Heart right ventricle (tissue), 16 donors: ENCODE measurements at regions not wholly inside any gene's neighbourhood (a gene's known extent, or its start where the extent isn't known, plus 50 kb on each side); places are given as distances from the start of the nearest gene placed in this dataset.

ENCODE experiments used
- ATAC-seq, 8 donors: fragments of 200-7000 bp; cut with Tn5 transposase; one replicate each; pipeline ENCODE4 v1.9.1; 2020; ENCODE audit warnings: mild to moderate bottlenecking in 8 of 8, moderate library complexity in 8 of 8, moderate number of reproducible peaks in 1 of 8
- DNase-seq, 2 donors: peaks; one replicate each; pipeline ENCODE4 v3.0.0-alpha.2; 2020
- H3K27ac ChIP-seq, 10 donors: fragments of 200-600 bp; sonication (generic) in 2 of 10; one replicate each; pipeline versions ENCODE4 v1.5.0 to v1.8.0; 2020 to 2022; ENCODE audit warnings: mild to moderate bottlenecking in 3 of 10
- H3K27me3 ChIP-seq, 7 donors: fragments of 200-600 bp; one replicate each; pipeline ENCODE4 v1.8.0; 2021 to 2022; ENCODE audit warnings: mild to moderate bottlenecking in 2 of 7
- H3K36me3 ChIP-seq, 9 donors: fragments of 200-600 bp; sonication (generic) in 1 of 9; one replicate each; pipeline versions ENCODE4 v1.5.0 to v1.8.0; 2020 to 2022; ENCODE audit warnings: mild to moderate bottlenecking in 2 of 9
- H3K4me1 ChIP-seq, 9 donors: fragments of 200-600 bp; sonication (generic) in 1 of 9; one replicate each; pipeline versions ENCODE4 v1.5.0 to v1.8.0; 2020 to 2022; ENCODE audit warnings: mild to moderate bottlenecking in 4 of 9
- H3K4me3 ChIP-seq, 10 donors: fragments of 200-600 bp; sonication (generic) in 2 of 10; one replicate each; pipeline versions ENCODE4 v1.5.0 to v1.8.0; 2020 to 2022; ENCODE audit warnings: mild to moderate bottlenecking in 7 of 10, moderate library complexity in 2 of 10
- H3K9me3 ChIP-seq, 11 donors: fragments of 200-600 bp in 10 of 11; sonication (generic) in 2 of 11; one replicate each; pipeline versions ENCODE4 v1.5.0 to v1.8.0; 2013 to 2022; ENCODE audit warnings: mild to moderate bottlenecking in 2 of 11, control low read depth in 1 of 11, moderate library complexity in 1 of 11
- WGBS, 2 donors: extraction: QIAGEN DNeasy Blood & Tissue Kit; methylation state at CpG; one replicate each; pipeline ENCODE4 v1.1.7; 2013; ENCODE audit warnings: inconsistent platforms in 1 of 2; 5-methylcytosine and 5-hydroxymethylcytosine counted together
- intact Hi-C, 10 donors: fragments of 100-400 bp; cut with DNase I; formaldehyde crosslinking; loops; one replicate each; pipeline versions ENCODE4 v1.11.1 to v1.14.2; 2022
- TF ChIP-seq, protein P1 (sequence below), 9 donors: fragments of 200-600 bp; sonication (generic) in 2 of 9; IDR thresholded peaks; one replicate each; pipeline versions ENCODE4 v1.5.0 to v1.8.0; 2021 to 2022; ENCODE audit warnings: antibody characterized with exemption in 9 of 9, mild to moderate bottlenecking in 5 of 9, moderate library complexity in 1 of 9
- donor health status: Arrhythmogenic right ventricular cardiomyopathy.
- donor health status: ischemic (EF 13 %, LVEDD 7.1; RV severe dilation, severe dysfunction).
- donor health status: healthy with polysubstance abuse.
- donor health status: DM: no; HTN: yes; CAD: no.
- donor health status: DM: no; HTN: no; CAD: no.
- donor health status: ischemic (EF 25% LVEDD 6.9; RV normal size, moderate dysfunction).
- donor health status: ischemic (EF 25% LVEDD 5.7; RV mildly dilated, moderate dysfunction).
- donor health status: healthy.
- donor health status: DM: yes; HTN: yes; CAD: no.
- donor health status: Ischemic cardiomyopathy.
- donor health status: ischemic (EF 35%, LVEDD 5.7; RV mildly dilated, moderate dysfunction).
- donor health status: nonischemic (EF 11% LVEDD 7.7; RV severe dilation, severe dysfunction).
- donor health status: DM: yes; HTN: yes; CAD: no.
- donor health status: PGD.
- donor health status: ischemic (EF 29% LVEDD 5.4; RV normal size, mild dysfunction).
- donor health status: nonischemic (EF 23%, LVEDD 6.1; RV moderate dilation, normal function).

DNA sequence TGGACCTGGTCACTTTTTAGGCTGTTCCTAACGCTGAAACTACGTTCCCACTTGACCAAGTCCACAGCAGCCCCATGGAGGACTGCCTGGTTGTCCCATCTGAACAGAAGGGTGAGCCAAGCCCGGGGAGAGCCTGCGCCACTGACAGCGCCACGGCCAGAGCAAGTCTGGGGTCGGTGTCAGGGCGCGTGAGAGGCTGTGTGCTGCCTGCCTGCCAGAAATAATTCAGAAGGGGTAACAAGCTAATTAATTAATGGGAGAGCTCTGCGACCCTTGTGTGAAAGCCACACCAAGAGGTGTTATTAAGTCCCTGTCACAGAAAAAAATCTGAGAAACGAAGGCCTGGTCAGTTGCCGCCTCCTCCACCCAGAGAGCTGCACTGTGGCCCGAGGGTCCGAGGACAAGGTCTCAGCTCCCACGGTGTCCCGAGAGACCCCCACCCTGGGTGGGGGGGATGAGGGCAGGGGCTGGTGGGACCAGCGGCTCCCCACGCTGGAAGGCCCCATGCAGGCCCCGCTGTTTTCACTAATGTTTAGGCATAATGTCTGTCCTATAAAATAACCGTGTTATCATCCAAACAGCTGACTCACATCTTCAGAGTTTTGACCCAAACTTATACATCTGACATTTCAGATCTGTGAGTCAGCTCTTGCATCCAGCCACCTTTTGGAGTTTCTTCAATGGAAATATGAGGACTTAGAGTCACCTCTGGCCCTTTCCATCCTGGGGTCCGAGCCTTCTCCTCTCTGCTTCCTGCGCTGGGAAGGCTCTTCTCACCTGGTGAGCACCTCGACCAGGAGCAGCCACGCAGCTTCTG is 58.5 kb downstream of the DLL1 start:
- no peak for ATAC-seq
- WGBS, 2 donors: 89 to 92% methylated on average over 24 of the region's 24 CpGs
- TF ChIP-seq, protein P1, sequence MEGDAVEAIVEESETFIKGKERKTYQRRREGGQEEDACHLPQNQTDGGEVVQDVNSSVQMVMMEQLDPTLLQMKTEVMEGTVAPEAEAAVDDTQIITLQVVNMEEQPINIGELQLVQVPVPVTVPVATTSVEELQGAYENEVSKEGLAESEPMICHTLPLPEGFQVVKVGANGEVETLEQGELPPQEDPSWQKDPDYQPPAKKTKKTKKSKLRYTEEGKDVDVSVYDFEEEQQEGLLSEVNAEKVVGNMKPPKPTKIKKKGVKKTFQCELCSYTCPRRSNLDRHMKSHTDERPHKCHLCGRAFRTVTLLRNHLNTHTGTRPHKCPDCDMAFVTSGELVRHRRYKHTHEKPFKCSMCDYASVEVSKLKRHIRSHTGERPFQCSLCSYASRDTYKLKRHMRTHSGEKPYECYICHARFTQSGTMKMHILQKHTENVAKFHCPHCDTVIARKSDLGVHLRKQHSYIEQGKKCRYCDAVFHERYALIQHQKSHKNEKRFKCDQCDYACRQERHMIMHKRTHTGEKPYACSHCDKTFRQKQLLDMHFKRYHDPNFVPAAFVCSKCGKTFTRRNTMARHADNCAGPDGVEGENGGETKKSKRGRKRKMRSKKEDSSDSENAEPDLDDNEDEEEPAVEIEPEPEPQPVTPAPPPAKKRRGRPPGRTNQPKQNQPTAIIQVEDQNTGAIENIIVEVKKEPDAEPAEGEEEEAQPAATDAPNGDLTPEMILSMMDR (IDR thresholded peaks at IDR 0.05): no peak
- Histone ChIP-seq H3K9me3 (no peaks in the 10 kb centered on the region), H3K27ac (no peak overlapping the region), H3K4me1 (peaks cover 0 to 13% (median 5%) of the 10 kb centered on the region in 9 donors), H3K4me3 (no peak overlapping the region), H3K36me3 (no peaks in the 10 kb centered on the region), H3K27me3 (no peaks in the 10 kb centered on the region)
- DNase-seq: no peak
- intact Hi-C loops: no loop called here

DNA sequence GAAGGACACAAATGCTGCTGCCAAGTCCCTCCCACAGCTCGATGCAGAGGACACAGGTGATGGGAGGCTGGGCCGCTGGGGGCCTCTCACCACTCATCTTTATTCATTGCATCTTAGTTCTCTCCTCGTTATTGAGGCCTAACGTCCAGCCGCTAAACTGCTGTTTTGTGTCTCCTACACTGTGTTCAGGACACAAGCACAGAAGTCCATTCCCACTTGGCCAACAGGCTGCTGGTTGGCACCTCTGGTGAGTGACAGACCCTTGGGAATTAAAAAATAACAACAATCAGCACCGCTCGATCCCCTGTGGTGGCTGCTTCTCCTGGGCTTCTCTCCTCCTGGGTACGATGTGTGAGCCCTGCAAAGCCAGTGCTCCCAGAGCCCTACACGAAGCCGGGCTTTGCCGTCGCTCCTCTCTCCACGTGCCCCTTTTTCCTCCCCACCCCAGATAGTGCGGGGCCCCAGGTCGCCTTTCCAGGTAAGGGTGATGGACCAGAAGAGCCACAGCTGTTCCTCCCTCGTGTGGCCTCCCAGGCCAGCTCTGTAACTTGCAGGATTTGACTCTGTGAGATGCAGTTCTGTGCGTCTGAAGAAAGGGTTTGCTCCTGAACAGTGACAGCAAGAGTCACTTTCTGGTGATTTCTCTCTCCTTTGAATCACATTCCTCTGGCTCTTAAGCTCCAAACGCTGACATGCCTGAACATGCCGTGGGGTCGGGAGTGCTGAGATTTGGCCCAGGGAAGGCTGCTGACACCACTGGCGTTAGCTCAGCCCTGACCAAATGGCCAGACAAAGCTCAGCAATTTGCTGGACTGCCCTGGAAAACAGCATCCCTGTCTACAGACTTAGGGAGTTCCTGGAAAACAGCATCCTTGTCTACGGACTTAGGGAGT is 59.3 kb downstream of the DLL1 start:
- 85 to 86% methylated on average over 22 of the region's 22 CpGs for WGBS, 2 donors
- intact Hi-C loops: no loop called here
- H3K27me3 ChIP-seq: peaks cover 0 to 3% (median 0%) of the 10 kb centered on the region in 7 donors
- no peak overlapping the region for H3K27ac ChIP-seq
- no peak overlapping the region for H3K4me3 ChIP-seq
- H3K4me1 ChIP-seq: peaks cover 0 to 13% (median 5%) of the 10 kb centered on the region in 9 donors
- no peaks in the 10 kb centered on the region for H3K36me3 ChIP-seq
- DNase-seq: peak in 1 of 2 donors; percentile 6
- TF ChIP-seq, protein P1 (IDR thresholded peaks at IDR 0.05): no peak
- no peak for ATAC-seq
- H3K9me3 ChIP-seq: no peaks in the 10 kb centered on the region

DNA sequence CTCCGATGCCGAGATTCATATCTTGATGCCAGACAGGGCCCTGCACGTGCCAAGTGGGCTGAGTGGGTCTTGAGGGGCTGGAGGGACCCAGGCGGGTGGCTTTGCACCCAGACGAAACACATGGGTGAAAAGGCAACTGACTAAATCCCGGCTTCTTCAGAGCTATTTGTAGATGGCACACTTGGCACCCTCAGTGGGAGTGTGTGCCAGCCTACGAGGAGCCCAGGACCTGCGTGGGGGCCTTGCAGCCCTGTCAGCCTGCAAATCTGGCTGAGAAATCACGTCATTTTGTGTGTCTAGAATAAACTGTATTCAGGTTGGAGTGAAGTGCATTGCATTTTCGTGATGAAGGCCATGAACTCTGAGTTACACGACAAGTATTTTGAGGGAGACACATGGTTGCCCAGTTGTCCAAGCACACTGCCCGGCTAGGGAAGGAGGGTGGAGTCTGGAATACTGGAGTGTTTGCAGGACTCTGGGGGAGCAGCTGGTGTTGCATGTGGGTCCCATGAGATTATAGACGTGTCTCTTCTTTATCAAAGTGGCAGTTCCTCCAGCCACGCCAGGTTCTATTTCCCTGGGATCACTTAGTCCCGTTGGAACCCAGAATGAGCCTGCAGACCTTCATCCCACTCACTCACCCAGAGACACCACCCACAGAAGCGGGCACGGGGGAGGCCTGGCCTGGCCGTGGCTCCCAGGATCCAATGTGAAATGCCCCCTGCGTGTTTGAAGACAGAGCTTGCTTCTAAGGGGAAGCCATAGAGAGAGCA is 60.2 kb downstream of the DLL1 start:
- Histone ChIP-seq H3K9me3 (no peaks in the 10 kb centered on the region), H3K27me3 (peaks cover 0 to 3% (median 0%) of the 10 kb centered on the region in 7 donors), H3K4me3 (no peak overlapping the region), H3K36me3 (no peaks in the 10 kb centered on the region), H3K27ac (no peak overlapping the region), H3K4me1 (peaks cover 0 to 13% (median 5%) of the 10 kb centered on the region in 9 donors)
- ATAC-seq (peak in 7 of 8 donors; percentile 28 to 68 (median 51)), DNase-seq (peak in 1 of 2 donors; percentile 31)
- intact Hi-C loops: no loop called here
- TF ChIP-seq, protein P1 (IDR thresholded peaks at IDR 0.05): no peak
- 77 to 84% methylated on average over 19 of the region's 19 CpGs for WGBS, 2 donors
